H1 (cell line): ENCODE measurements at regions not wholly inside any gene's neighbourhood (a gene's known extent, or its start where the extent isn't known, plus 50 kb on each side); places are given as distances from the start of the nearest gene placed in this dataset.

ENCODE experiments used
- ASH2L ChIP-seq: fragments of 200-600, 300-600 bp; sonication (generic); IDR thresholded peaks from one replicate; pipeline ENCODE4 v1.7.1; 2017; ENCODE audit warnings: low read length
- BRCA1 ChIP-seq: IDR thresholded peaks from 2 replicates; pipeline ENCODE4 v1.6.1; 2012; ENCODE audit warnings: low read depth, low read length, improper control_type of control experiment
- CREB1 ChIP-seq: IDR thresholded peaks from 2 replicates; pipeline ENCODE4 v1.6.1; 2012; ENCODE audit warnings: inconsistent platforms
- E2F6 ChIP-seq: IDR thresholded peaks from 2 replicates; pipeline ENCODE4 v1.6.1; 2012; ENCODE audit warnings: inconsistent platforms
- KDM1A ChIP-seq: fragments of 200-600, 300-600 bp; sonication (generic); IDR thresholded peaks from 2 replicates; pipeline ENCODE4 v1.7.1; 2016; ENCODE audit warnings: mild to moderate bottlenecking, low read length, borderline replicate concordance
- POLR2AphosphoS5 ChIP-seq: IDR thresholded peaks from 2 replicates; pipeline ENCODE4 v1.6.1; 2011; ENCODE audit warnings: low read depth, low read length
- SIX5 ChIP-seq: IDR thresholded peaks from 2 replicates; pipeline ENCODE4 v1.6.1; 2011; ENCODE audit warnings: mild to moderate bottlenecking, low read depth, low read length
- SP1 ChIP-seq: IDR thresholded peaks from 2 replicates; pipeline ENCODE4 v1.6.1; 2011; ENCODE audit warnings: low read depth, low read length
- SRF ChIP-seq: IDR thresholded peaks from 2 replicates; pipeline ENCODE4 v1.6.1; 2011; ENCODE audit warnings: mild to moderate bottlenecking, low read depth, low read length, moderate library complexity
- USF2 ChIP-seq: IDR thresholded peaks from 2 replicates; pipeline ENCODE4 v1.6.1; 2011; ENCODE audit warnings: low read length, improper control_type of control experiment
- TF ChIP-seq, protein P1 (sequence below): fragments of 300-600 bp; sonication (generic); IDR thresholded peaks from 2 replicates; pipeline ENCODE4 v1.7.1; 2012; ENCODE audit warnings: low read length, moderate library complexity, mild to moderate bottlenecking, inconsistent platforms; ENCODE audit not compliant: insufficient replicate concordance
- TF ChIP-seq, protein P2 (sequence below): IDR thresholded peaks from 2 replicates; pipeline ENCODE4 v1.6.1; 2012; ENCODE audit warnings: inconsistent platforms

DNA sequence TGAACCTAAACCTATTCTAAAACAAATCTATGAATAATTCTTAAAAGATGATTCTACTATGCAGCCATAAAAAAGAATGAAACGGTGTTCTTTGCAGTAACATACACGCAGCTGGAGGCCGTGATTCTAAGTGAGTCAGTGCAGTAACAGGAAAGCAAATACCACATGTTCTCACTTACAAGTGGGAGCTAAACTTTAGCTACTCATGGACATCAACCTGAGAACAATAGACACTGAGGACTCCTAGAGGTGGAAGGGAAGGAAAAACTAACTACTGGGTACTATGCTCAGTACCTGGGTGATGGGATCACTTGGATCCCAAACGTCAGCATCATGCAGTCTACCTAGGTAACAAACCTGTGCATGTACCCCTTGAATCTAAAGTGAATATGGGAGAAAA lies 575.0 kb upstream of the MGMT start (continued):
- TF ChIP-seq, protein P1, sequence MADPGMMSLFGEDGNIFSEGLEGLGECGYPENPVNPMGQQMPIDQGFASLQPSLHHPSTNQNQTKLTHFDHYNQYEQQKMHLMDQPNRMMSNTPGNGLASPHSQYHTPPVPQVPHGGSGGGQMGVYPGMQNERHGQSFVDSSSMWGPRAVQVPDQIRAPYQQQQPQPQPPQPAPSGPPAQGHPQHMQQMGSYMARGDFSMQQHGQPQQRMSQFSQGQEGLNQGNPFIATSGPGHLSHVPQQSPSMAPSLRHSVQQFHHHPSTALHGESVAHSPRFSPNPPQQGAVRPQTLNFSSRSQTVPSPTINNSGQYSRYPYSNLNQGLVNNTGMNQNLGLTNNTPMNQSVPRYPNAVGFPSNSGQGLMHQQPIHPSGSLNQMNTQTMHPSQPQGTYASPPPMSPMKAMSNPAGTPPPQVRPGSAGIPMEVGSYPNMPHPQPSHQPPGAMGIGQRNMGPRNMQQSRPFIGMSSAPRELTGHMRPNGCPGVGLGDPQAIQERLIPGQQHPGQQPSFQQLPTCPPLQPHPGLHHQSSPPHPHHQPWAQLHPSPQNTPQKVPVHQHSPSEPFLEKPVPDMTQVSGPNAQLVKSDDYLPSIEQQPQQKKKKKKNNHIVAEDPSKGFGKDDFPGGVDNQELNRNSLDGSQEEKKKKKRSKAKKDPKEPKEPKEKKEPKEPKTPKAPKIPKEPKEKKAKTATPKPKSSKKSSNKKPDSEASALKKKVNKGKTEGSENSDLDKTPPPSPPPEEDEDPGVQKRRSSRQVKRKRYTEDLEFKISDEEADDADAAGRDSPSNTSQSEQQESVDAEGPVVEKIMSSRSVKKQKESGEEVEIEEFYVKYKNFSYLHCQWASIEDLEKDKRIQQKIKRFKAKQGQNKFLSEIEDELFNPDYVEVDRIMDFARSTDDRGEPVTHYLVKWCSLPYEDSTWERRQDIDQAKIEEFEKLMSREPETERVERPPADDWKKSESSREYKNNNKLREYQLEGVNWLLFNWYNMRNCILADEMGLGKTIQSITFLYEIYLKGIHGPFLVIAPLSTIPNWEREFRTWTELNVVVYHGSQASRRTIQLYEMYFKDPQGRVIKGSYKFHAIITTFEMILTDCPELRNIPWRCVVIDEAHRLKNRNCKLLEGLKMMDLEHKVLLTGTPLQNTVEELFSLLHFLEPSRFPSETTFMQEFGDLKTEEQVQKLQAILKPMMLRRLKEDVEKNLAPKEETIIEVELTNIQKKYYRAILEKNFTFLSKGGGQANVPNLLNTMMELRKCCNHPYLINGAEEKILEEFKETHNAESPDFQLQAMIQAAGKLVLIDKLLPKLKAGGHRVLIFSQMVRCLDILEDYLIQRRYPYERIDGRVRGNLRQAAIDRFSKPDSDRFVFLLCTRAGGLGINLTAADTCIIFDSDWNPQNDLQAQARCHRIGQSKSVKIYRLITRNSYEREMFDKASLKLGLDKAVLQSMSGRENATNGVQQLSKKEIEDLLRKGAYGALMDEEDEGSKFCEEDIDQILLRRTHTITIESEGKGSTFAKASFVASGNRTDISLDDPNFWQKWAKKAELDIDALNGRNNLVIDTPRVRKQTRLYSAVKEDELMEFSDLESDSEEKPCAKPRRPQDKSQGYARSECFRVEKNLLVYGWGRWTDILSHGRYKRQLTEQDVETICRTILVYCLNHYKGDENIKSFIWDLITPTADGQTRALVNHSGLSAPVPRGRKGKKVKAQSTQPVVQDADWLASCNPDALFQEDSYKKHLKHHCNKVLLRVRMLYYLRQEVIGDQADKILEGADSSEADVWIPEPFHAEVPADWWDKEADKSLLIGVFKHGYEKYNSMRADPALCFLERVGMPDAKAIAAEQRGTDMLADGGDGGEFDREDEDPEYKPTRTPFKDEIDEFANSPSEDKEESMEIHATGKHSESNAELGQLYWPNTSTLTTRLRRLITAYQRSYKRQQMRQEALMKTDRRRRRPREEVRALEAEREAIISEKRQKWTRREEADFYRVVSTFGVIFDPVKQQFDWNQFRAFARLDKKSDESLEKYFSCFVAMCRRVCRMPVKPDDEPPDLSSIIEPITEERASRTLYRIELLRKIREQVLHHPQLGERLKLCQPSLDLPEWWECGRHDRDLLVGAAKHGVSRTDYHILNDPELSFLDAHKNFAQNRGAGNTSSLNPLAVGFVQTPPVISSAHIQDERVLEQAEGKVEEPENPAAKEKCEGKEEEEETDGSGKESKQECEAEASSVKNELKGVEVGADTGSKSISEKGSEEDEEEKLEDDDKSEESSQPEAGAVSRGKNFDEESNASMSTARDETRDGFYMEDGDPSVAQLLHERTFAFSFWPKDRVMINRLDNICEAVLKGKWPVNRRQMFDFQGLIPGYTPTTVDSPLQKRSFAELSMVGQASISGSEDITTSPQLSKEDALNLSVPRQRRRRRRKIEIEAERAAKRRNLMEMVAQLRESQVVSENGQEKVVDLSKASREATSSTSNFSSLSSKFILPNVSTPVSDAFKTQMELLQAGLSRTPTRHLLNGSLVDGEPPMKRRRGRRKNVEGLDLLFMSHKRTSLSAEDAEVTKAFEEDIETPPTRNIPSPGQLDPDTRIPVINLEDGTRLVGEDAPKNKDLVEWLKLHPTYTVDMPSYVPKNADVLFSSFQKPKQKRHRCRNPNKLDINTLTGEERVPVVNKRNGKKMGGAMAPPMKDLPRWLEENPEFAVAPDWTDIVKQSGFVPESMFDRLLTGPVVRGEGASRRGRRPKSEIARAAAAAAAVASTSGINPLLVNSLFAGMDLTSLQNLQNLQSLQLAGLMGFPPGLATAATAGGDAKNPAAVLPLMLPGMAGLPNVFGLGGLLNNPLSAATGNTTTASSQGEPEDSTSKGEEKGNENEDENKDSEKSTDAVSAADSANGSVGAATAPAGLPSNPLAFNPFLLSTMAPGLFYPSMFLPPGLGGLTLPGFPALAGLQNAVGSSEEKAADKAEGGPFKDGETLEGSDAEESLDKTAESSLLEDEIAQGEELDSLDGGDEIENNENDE = no peak
- TF ChIP-seq KDM1A (no peak), BRCA1 (no peak), ASH2L (no peak), CREB1 (no peak), SP1 (no peak), POLR2AphosphoS5 (no peak), SRF (no peak), USF2 (no peak), E2F6 (no peak), SIX5 (no peak)
- TF ChIP-seq, protein P2, sequence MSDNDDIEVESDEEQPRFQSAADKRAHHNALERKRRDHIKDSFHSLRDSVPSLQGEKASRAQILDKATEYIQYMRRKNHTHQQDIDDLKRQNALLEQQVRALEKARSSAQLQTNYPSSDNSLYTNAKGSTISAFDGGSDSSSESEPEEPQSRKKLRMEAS = no peak
